Tibial nerve (tissue), 4 donors: ENCODE measurements at regions not wholly inside any gene's neighbourhood (a gene's known extent, or its start where the extent isn't known, plus 50 kb on each side); places are given as distances from the start of the nearest gene placed in this dataset.

Experiments
- DNase-seq, 2 donors: peaks; one replicate each; pipeline ENCODE4 v3.0.0-alpha.2; 2019; ENCODE audit warnings: low spot score in 2 of 2
- H3K27ac ChIP-seq, 4 donors: fragments of 200-600 bp; sonication (generic) in 3 of 4; one replicate each; pipeline ENCODE4 v1.5.1; 2017 to 2019; ENCODE audit warnings: mild to moderate bottlenecking in 1 of 4
- H3K27me3 ChIP-seq, 2 donors: fragments of 200-600 bp; sonication (generic) in 1 of 2; one replicate each; pipeline versions ENCODE4 v1.5.1 to v1.6.0; 2017 to 2019
- H3K36me3 ChIP-seq, 3 donors: fragments of 200-600 bp; sonication (generic); one replicate each; pipeline ENCODE4 v1.5.1; 2018 to 2019
- H3K4me1 ChIP-seq, 4 donors: fragments of 200-600 bp; sonication (generic) in 3 of 4; one replicate each; pipeline ENCODE4 v1.5.1; 2017 to 2019
- H3K4me3 ChIP-seq, 4 donors: fragments of 200-600 bp; sonication (generic) in 3 of 4; one replicate each; pipeline ENCODE4 v1.5.1; 2017 to 2019; ENCODE audit warnings: mild to moderate bottlenecking in 1 of 4, moderate library complexity in 1 of 4
- H3K9me3 ChIP-seq, 4 donors: fragments of 200-600 bp; sonication (generic) in 3 of 4; one replicate each; pipeline ENCODE4 v1.5.1; 2017 to 2019
- CTCF ChIP-seq, 5 experiments: fragments of 200-600 bp in 3 of 5; fragments of 450-650 bp in 2 of 5; sonication (generic) in 3 of 5; IDR thresholded peaks; one replicate each; pipeline ENCODE4 v1.5.1; 2016 to 2019; ENCODE audit warnings: antibody characterized with exemption in 5 of 5, mild to moderate bottlenecking in 3 of 5, moderate library complexity in 2 of 5
- EP300 ChIP-seq, 2 donors: sonication (generic); formaldehyde crosslinking; IDR thresholded peaks; one replicate each; pipeline ENCODE4 v1.6.1; 2017; ENCODE audit warnings: antibody characterized with exemption in 2 of 2, mild to moderate bottlenecking in 1 of 2
- POLR2A ChIP-seq, 2 donors: fragments of 450-650 bp; IDR thresholded peaks; one replicate each; pipeline ENCODE4 v1.6.1; 2017; ENCODE audit warnings: antibody characterized with exemption in 2 of 2, mild to moderate bottlenecking in 2 of 2, moderate library complexity in 2 of 2
- WGBS, 2 donors: methylation state at CpG; one replicate each; pipeline ENCODE4 v1.1.5; 2018; 5-methylcytosine and 5-hydroxymethylcytosine counted together

GRCh38 chr18:44518666-44519065, 162.0 kb upstream of the SETBP1 start:
- Histone ChIP-seq H3K4me1 (no peaks in the 10 kb centered on the region), H3K9me3 (no peaks in the 10 kb centered on the region), H3K36me3 (no peaks in the 10 kb centered on the region), H3K27ac (no peak overlapping the region), H3K27me3 (no peaks in the 10 kb centered on the region), H3K4me3 (no peak overlapping the region)
- no peak for TF ChIP-seq POLR2A (IDR thresholded peaks at IDR 0.05)
- TF ChIP-seq CTCF (IDR thresholded peaks at IDR 0.05) = no peak
- TF ChIP-seq EP300 (IDR thresholded peaks at IDR 0.05) = no peak
- DNase-seq = no peak
- 92 to 95% methylated on average over 1 of the region's 1 CpG for WGBS, 2 donors

- no peak for TF ChIP-seq CTCF (IDR thresholded peaks at IDR 0.05)
- no peak for TF ChIP-seq POLR2A (IDR thresholded peaks at IDR 0.05)
- TF ChIP-seq EP300 (IDR thresholded peaks at IDR 0.05) = no peak
- no peaks in the 10 kb centered on the region for H3K9me3 ChIP-seq
- H3K4me1 ChIP-seq = no peaks in the 10 kb centered on the region
- no peak overlapping the region for H3K27ac ChIP-seq
- no peak for DNase-seq
- no peaks in the 10 kb centered on the region for H3K27me3 ChIP-seq
- WGBS, 2 donors = 63 to 87% methylated on average over 3 of the region's 3 CpGs
- no peak overlapping the region for H3K4me3 ChIP-seq
- no peaks in the 10 kb centered on the region for H3K36me3 ChIP-seq
Measured at GRCh38 chr18:44520981-44521667, 159.6 kb upstream of the SETBP1 start.

- DNase-seq = no peak
- TF ChIP-seq EP300 (IDR thresholded peaks at IDR 0.05) (no peak), CTCF (IDR thresholded peaks at IDR 0.05) (no peak), POLR2A (IDR thresholded peaks at IDR 0.05) (no peak)
- Histone ChIP-seq H3K27me3 (no peaks in the 10 kb centered on the region), H3K4me3 (no peak overlapping the region), H3K4me1 (no peaks in the 10 kb centered on the region), H3K27ac (no peak overlapping the region), H3K9me3 (no peaks in the 10 kb centered on the region), H3K36me3 (no peaks in the 10 kb centered on the region)
Measured at GRCh38 chr18:44521668-44522022, 159.0 kb upstream of the SETBP1 start.

- no peaks in the 10 kb centered on the region for H3K27me3 ChIP-seq
- no peak for DNase-seq
- TF ChIP-seq EP300 (IDR thresholded peaks at IDR 0.05) (no peak), POLR2A (IDR thresholded peaks at IDR 0.05) (no peak), CTCF (IDR thresholded peaks at IDR 0.05) (no peak)
- no peaks in the 10 kb centered on the region for H3K9me3 ChIP-seq
- H3K27ac ChIP-seq = no peak overlapping the region
- H3K36me3 ChIP-seq = no peaks in the 10 kb centered on the region
- H3K4me1 ChIP-seq = no peaks in the 10 kb centered on the region
- H3K4me3 ChIP-seq = no peak overlapping the region
Measured at GRCh38 chr18:44526705-44527415, 153.8 kb upstream of the SETBP1 start.

GRCh38 chr18:44533071-44533470, 147.6 kb upstream of the SETBP1 start:
- Histone ChIP-seq H3K4me1 (peaks cover 0 to 7% (median 0%) of the 10 kb centered on the region in 4 donors), H3K36me3 (no peaks in the 10 kb centered on the region), H3K27me3 (no peaks in the 10 kb centered on the region), H3K4me3 (no peak overlapping the region), H3K27ac (no peak overlapping the region), H3K9me3 (no peaks in the 10 kb centered on the region)
- DNase-seq = no peak
- whole genome bisulfite sequencing, 2 donors = 86 to 90% methylated on average over 2 of the region's 2 CpGs
- no peak for TF ChIP-seq POLR2A (IDR thresholded peaks at IDR 0.05)
- TF ChIP-seq CTCF (IDR thresholded peaks at IDR 0.05) = no peak
- no peak for TF ChIP-seq EP300 (IDR thresholded peaks at IDR 0.05)
